Esophagus squamous epithelium (tissue), 5 donors: ENCODE measurements at regions not wholly inside any gene's neighbourhood (a gene's known extent, or its start where the extent isn't known, plus 50 kb on each side); places are given as distances from the start of the nearest gene placed in this dataset.
"Not testable (repeated sequence)": the region's sequence is repeated elsewhere in the genome, so short reads cannot be mapped to it uniquely, and the experiment has no call there.

ENCODE experiments used
- DNase-seq: peaks from one replicate; lab custom pipeline; 2025; lab: John Stamatoyannopoulos, UW
- H3K27ac ChIP-seq, 4 donors: fragments of 200-600 bp; sonication (generic); one replicate each; pipeline ENCODE4 v1.5.1; 2016 to 2019; ENCODE audit warnings: mild to moderate bottlenecking in 1 of 4
- H3K27me3 ChIP-seq, 4 donors: fragments of 200-600 bp; sonication (generic); 1 replicate in 3 of 4; 2 replicates in 1 of 4; pipeline versions ENCODE4 v1.5.1 to v1.6.0; 2017 to 2021; ENCODE audit warnings: antibody characterized with exemption in 1 of 4
- H3K36me3 ChIP-seq, 3 donors: fragments of 200-600 bp; sonication (generic); one replicate each; pipeline ENCODE4 v1.5.1; 2016 to 2019
- H3K4me1 ChIP-seq, 3 donors: fragments of 200-600 bp; sonication (generic); one replicate each; pipeline ENCODE4 v1.5.1; 2017 to 2019
- H3K4me3 ChIP-seq, 4 donors: fragments of 200-600 bp; sonication (generic); 1 replicate in 3 of 4; 2 replicates in 1 of 4; pipeline ENCODE4 v1.5.1; 2016 to 2019; ENCODE audit warnings: mild to moderate bottlenecking in 2 of 4, moderate library complexity in 1 of 4
- H3K9me3 ChIP-seq, 3 donors: fragments of 200-600 bp; sonication (generic); one replicate each; pipeline ENCODE4 v1.5.1; 2016 to 2019
- POLR2A ChIP-seq, 4 donors: fragments of 450-650 bp; IDR thresholded peaks; one replicate each; pipeline ENCODE4 v1.6.1; 2017; ENCODE audit warnings: antibody characterized with exemption in 4 of 4, mild to moderate bottlenecking in 4 of 4, moderate library complexity in 3 of 4
- WGBS, 2 donors: methylation state at CpG; one replicate each; pipeline ENCODE4 v1.1.5; 2018; 5-methylcytosine and 5-hydroxymethylcytosine counted together
- intact Hi-C: fragments of 100-400 bp; cut with DNase I; formaldehyde crosslinking; loops from one replicate; pipeline ENCODE4 v1.15.0; 2022
- TF ChIP-seq, protein P1 (sequence below), 6 experiments: fragments of 450-650 bp in 4 of 6; fragments of 200-600 bp in 2 of 6; sonication (generic) in 2 of 6; IDR thresholded peaks; one replicate each; pipeline ENCODE4 v1.5.1; 2016 to 2019; ENCODE audit warnings: antibody characterized with exemption in 6 of 6, mild to moderate bottlenecking in 4 of 6, moderate library complexity in 4 of 6
- donor health status: DM: yes; HTN: yes; CAD: no.

DNA sequence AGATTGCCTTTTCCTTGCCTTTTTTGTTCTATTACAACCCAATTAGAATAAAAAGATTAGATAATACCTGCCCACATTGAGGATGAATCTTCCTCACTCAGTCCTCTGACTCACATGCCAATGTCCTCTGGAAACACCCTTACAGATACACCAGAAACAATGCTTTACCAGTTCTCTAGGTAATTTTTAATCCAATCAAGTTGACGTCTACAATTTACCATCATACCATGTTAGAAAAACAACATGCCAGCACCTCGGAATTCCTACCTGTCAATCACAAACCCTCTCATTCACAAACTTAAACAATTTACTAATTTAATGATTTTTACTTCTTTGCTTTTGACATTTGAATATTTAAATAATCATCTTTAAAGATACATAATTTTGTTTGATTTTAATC is 953.8 kb downstream of the TRHDE start:
- no peak overlapping the region for H3K4me3 ChIP-seq
- no peak for TF ChIP-seq POLR2A (IDR thresholded peaks at IDR 0.05)
- TF ChIP-seq, protein P1, sequence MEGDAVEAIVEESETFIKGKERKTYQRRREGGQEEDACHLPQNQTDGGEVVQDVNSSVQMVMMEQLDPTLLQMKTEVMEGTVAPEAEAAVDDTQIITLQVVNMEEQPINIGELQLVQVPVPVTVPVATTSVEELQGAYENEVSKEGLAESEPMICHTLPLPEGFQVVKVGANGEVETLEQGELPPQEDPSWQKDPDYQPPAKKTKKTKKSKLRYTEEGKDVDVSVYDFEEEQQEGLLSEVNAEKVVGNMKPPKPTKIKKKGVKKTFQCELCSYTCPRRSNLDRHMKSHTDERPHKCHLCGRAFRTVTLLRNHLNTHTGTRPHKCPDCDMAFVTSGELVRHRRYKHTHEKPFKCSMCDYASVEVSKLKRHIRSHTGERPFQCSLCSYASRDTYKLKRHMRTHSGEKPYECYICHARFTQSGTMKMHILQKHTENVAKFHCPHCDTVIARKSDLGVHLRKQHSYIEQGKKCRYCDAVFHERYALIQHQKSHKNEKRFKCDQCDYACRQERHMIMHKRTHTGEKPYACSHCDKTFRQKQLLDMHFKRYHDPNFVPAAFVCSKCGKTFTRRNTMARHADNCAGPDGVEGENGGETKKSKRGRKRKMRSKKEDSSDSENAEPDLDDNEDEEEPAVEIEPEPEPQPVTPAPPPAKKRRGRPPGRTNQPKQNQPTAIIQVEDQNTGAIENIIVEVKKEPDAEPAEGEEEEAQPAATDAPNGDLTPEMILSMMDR (IDR thresholded peaks at IDR 0.05): no peak
- H3K27ac ChIP-seq: no peak overlapping the region
- intact Hi-C loops: no loop called here
- no peaks in the 10 kb centered on the region for H3K9me3 ChIP-seq
- WGBS, 2 donors: 61 to 68% methylated on average over 2 of the region's 2 CpGs
- H3K27me3 ChIP-seq: no peaks in the 10 kb centered on the region
- H3K36me3 ChIP-seq: no peaks in the 10 kb centered on the region
- H3K4me1 ChIP-seq: no peaks in the 10 kb centered on the region
- no peak for DNase-seq

DNA sequence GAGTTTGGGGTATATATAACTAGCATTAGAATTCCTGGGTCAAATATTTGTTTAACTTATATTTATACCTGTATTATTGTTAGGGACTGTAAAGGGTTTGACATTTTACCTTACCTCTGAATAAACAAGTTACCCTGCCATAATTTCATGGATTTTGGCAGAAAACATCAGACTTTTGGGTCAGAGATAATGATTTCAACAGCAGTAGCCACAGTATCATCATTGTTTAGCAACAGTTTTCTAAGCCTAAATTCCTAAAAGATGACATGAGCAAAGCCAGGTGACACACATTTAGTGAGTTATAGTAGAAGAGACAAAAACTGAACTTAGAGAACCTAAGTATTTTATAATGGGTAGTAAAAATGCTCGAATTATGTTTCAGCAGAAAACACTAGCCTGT is 954.4 kb downstream of the TRHDE start:
- H3K36me3 ChIP-seq: no peaks in the 10 kb centered on the region
- no peak for DNase-seq

DNA sequence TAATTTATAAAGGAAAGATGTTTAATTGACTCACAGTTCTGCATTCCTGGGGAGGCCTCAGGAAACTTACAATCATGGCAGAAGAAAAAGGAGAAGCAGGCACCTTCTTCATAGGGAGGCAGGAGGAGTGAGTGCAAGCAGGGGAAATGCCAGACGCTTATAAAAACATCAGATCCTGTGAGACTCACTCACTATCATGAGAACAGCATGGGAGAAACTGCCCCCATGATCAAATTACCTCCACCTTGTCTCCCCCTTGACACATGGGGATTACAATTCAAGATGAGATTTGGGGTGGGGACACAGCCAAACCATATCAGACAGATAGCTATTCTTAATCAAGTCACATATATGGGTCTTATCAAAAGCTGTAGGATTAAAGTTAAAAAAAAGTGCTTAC is 956.7 kb downstream of the TRHDE start:
- H3K4me3 ChIP-seq, H3K27ac ChIP-seq, intact Hi-C loops, H3K4me1 ChIP-seq, DNase-seq, H3K36me3 ChIP-seq, H3K27me3 ChIP-seq: not testable (repeated sequence)
- peaks cover 0 to 21% (median 4%) of the 10 kb centered on the region in 3 donors for H3K9me3 ChIP-seq
- WGBS, 2 donors: 44 to 69% methylated on average over 1 of the region's 1 CpG

More for the DNA sequence above, 954.4 kb downstream of the TRHDE start:
- WGBS, 2 donors: 47 to 51% methylated on average over 1 of the region's 1 CpG
- Histone ChIP-seq H3K27me3 (no peaks in the 10 kb centered on the region), H3K4me3 (no peak overlapping the region), H3K9me3 (peaks cover 0 to 6% (median 0%) of the 10 kb centered on the region in 3 donors), H3K27ac (no peak overlapping the region), H3K4me1 (no peaks in the 10 kb centered on the region)
- TF ChIP-seq POLR2A (IDR thresholded peaks at IDR 0.05): no peak
- TF ChIP-seq, protein P1 (IDR thresholded peaks at IDR 0.05): no peak
- intact Hi-C loops: no loop called here

DNA sequence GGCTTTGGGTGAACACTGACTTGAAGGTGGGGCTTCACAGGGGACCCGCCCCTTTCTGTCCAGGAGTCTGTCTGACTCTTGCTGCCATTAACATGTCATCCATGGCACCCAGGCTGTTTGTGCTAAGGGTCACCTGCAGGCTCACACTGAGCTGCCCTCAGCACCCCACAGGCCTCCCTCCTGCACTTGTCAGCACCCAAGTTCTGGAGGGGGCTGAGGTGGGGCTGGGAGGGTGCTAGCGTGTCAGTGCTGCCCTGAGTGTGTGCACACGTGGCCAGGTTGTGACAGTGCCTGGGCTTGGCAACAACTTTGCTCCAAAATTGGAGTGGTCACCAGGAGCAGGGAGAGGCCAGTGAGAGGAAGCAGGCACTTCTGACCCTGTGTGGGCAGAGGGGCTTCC is 963.2 kb downstream of the TRHDE start:
- DNase-seq: no peak
- Histone ChIP-seq H3K27ac (no peak overlapping the region), H3K36me3 (no peaks in the 10 kb centered on the region), H3K4me1 (no peaks in the 10 kb centered on the region), H3K27me3 (no peaks in the 10 kb centered on the region), H3K4me3 (no peak overlapping the region), H3K9me3 (peaks cover 0 to 31% (median 4%) of the 10 kb centered on the region in 3 donors)
- TF ChIP-seq, protein P1 (IDR thresholded peaks at IDR 0.05): no peak
- no peak for TF ChIP-seq POLR2A (IDR thresholded peaks at IDR 0.05)
- intact Hi-C loops: no loop called here
- no CpG with 5 or more reads among the region's 3 CpGs for WGBS, 2 donors

DNA sequence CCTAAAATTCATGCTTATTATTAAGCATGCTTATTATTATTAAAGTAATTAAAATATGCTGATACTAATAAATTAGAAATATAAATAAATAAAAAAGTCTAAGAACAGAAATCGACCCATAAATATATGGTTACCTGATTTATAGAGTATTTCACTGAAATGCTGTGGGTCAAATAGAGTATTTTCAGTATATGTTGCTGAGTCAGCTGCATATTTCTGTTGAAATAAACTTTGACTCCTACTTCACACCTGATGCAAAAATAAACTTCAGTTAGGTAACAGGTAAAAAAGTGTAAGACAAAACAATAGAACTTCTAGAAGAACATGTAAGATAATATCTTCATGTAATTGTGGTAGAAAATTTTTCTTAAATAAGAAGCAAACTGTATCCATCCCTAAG is 967.9 kb downstream of the TRHDE start:
- no peak overlapping the region for H3K4me3 ChIP-seq
- H3K4me1 ChIP-seq: no peaks in the 10 kb centered on the region
- TF ChIP-seq, protein P1 (IDR thresholded peaks at IDR 0.05): no peak
- no peak for TF ChIP-seq POLR2A (IDR thresholded peaks at IDR 0.05)
- intact Hi-C loops: no loop called here
- H3K27me3 ChIP-seq: no peaks in the 10 kb centered on the region
- peaks cover 0 to 7% (median 0%) of the 10 kb centered on the region in 3 donors for H3K9me3 ChIP-seq
- no peaks in the 10 kb centered on the region for H3K36me3 ChIP-seq
- WGBS, 2 donors: 68 to 69% methylated on average over 1 of the region's 1 CpG
- H3K27ac ChIP-seq: no peak overlapping the region
- DNase-seq: no peak

DNA sequence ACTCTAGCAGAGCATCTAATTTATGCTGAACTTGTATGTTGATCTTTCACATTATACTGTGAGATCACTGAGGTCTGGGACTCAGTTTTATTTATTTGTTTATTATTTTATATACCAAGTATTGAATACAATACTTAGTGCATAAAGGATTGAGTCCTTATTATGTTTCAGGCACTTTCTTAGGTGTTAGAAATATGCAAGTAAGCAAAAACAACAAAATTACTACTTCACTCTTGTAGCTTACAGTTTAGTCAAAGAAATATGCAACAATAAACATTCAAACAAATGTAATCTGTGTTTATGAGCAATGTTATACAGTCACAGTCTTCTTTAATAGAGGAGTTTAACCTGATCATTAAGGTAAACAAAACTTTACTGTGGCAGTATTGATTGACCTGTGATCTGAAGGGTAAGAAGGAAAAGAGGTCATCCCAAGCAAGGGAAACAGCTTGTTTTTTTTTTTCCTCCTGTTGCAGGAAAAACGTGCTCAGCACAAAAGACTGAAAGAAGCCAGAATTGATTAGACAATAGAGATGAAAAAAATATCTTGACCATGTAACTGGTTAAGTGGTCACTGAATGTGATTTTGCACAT is 990.7 kb downstream of the TRHDE start:
- intact Hi-C loops: no loop called here
- no peak for TF ChIP-seq POLR2A (IDR thresholded peaks at IDR 0.05)
- TF ChIP-seq, protein P1 (IDR thresholded peaks at IDR 0.05): no peak
- WGBS, 2 donors: 0 to 6% methylated on average over 1 of the region's 1 CpG
- Histone ChIP-seq H3K4me1 (no peaks in the 10 kb centered on the region), H3K27ac (no peak overlapping the region), H3K9me3 (peaks cover 0 to 14% (median 0%) of the 10 kb centered on the region in 3 donors), H3K36me3 (no peaks in the 10 kb centered on the region), H3K27me3 (no peaks in the 10 kb centered on the region), H3K4me3 (no peak overlapping the region)
- no peak for DNase-seq
